Inflammatory macrophage treated with lipopolysaccharide for 4 hours (primary cell): ENCODE measurements at regions not wholly inside any gene's neighbourhood (a gene's known extent, or its start where the extent isn't known, plus 50 kb on each side); places are given as distances from the start of the nearest gene placed in this dataset.
"Not testable (repeated sequence)": the region's sequence is repeated elsewhere in the genome, so short reads cannot be mapped to it uniquely, and the experiment has no call there.

Source experiments
- DNase-seq: peaks from one replicate; pipeline ENCODE4 v3.0.0-alpha.2; 2020

GRCh38 chr11:25628030-25628429 lies 703.9 kb upstream of the ANO3 start:
- DNase-seq: no peak

GRCh38 chr11:25633230-25633629 lies 698.7 kb upstream of the ANO3 start:
- no peak for DNase-seq

- not testable (repeated sequence) for DNase-seq
Observed at GRCh38 chr11:25649220-25649619, 682.7 kb upstream of the ANO3 start.

GRCh38 chr11:25650319-25650718 lies 681.6 kb upstream of the ANO3 start:
- DNase-seq: no peak

- no peak for DNase-seq
Observed at GRCh38 chr11:25655636-25656035, 676.3 kb upstream of the ANO3 start.

- no peak for DNase-seq
Observed at GRCh38 chr11:25658916-25659315, 673.0 kb upstream of the ANO3 start.

- no peak for DNase-seq
Observed at GRCh38 chr11:25659706-25660105, 672.2 kb upstream of the ANO3 start.

GRCh38 chr11:25667871-25668270 lies 664.1 kb upstream of the ANO3 start:
- no peak for DNase-seq

GRCh38 chr11:25691959-25692358 lies 640.0 kb upstream of the ANO3 start:
- DNase-seq: no peak

- no peak for DNase-seq
Observed at GRCh38 chr11:25702417-25702816, 629.5 kb upstream of the ANO3 start.

- no peak for DNase-seq
Observed at GRCh38 chr11:25710975-25711374, 621.0 kb upstream of the ANO3 start.

GRCh38 chr11:25727944-25728343 lies 604.0 kb upstream of the ANO3 start:
- no peak for DNase-seq

- DNase-seq: no peak
Observed at GRCh38 chr11:25730230-25730629, 601.7 kb upstream of the ANO3 start.

GRCh38 chr11:25733777-25734176 lies 598.2 kb upstream of the ANO3 start:
- no peak for DNase-seq

GRCh38 chr11:25734591-25735211 lies 597.2 kb upstream of the ANO3 start:
- DNase-seq: no peak

GRCh38 chr11:25737071-25737675 lies 594.8 kb upstream of the ANO3 start:
- no peak for DNase-seq

- no peak for DNase-seq
Observed at GRCh38 chr11:25741886-25742285, 590.0 kb upstream of the ANO3 start.

GRCh38 chr11:25742800-25743199 lies 589.1 kb upstream of the ANO3 start:
- no peak for DNase-seq

- no peak for DNase-seq
Observed at GRCh38 chr11:25755381-25755780, 576.5 kb upstream of the ANO3 start.

GRCh38 chr11:25755918-25756584 lies 575.9 kb upstream of the ANO3 start:
- no peak for DNase-seq

- no peak for DNase-seq
Observed at GRCh38 chr11:25758145-25758661, 573.7 kb upstream of the ANO3 start.

GRCh38 chr11:25766332-25767015 lies 565.5 kb upstream of the ANO3 start:
- no peak for DNase-seq

- no peak for DNase-seq
Observed at GRCh38 chr11:25769287-25769686, 562.6 kb upstream of the ANO3 start.

- DNase-seq: no peak
Observed at GRCh38 chr11:25771605-25772004, 560.3 kb upstream of the ANO3 start.
